Nucleus accumbens (tissue), 56 donors: ENCODE measurements at regions not wholly inside any gene's neighbourhood (a gene's known extent, or its start where the extent isn't known, plus 50 kb on each side); places are given as distances from the start of the nearest gene placed in this dataset.

Experiments
- DNase-seq, 56 donors: peaks; one replicate each; lab custom pipeline; 2025; lab: John Stamatoyannopoulos, UW

DNA sequence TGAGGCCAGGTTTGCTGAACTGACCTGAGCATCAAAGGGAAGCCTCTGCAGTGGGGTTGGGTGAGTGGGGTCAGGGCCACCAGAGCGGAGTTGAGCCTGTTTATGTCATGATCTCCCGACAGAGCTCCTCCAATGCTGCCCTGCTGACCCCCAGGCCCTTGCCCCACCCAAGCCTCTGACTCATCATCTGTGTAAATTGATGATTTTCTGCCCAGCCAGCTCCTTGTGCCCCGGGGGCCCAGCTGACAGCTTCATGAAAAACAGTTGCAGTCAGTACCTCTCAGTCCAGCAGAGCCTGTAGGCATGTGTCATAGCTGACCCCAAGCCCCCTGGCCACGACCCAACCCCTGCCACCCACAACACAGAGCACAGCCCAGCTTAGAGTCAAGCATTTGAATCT is 134.9 kb downstream of the CCT6B start:
- no peak for DNase-seq

GRCh38 chr17:34825884-34826283 is 135.4 kb downstream of the CCT6B start:
- DNase-seq: no peak

DNA sequence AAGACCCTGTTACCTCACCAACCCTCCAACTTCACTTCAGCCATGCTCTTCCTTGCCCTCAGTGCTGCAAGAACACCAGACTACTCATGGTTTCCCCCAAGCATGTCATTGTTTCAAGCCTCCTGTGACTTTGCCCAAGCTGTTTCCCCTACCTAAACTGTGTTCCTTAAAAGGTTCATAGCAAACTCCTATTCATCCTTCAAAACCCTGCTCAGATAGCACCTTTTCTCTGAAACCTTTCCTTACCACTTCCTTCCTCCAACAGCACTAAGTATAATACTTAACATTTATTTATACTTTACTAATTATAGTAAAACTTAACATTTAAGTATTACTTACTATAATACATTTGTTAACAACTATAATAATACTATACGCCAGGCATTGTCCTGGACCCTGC is 136.2 kb downstream of the CCT6B start:
- no peak for DNase-seq

GRCh38 chr17:34823023-34823422 is 138.2 kb downstream of the CCT6B start:
- DNase-seq: no peak

GRCh38 chr17:34822007-34822739 is 139.1 kb downstream of the CCT6B start:
- no peak for DNase-seq

GRCh38 chr17:34820922-34821321 is 140.3 kb downstream of the CCT6B start:
- no peak for DNase-seq

- DNase-seq: no peak
These were observed 140.9 kb downstream of the CCT6B start for GRCh38 chr17:34820248-34820801.

- no peak for DNase-seq
These were observed 143.8 kb downstream of the CCT6B start for GRCh38 chr17:34817252-34818035.

DNA sequence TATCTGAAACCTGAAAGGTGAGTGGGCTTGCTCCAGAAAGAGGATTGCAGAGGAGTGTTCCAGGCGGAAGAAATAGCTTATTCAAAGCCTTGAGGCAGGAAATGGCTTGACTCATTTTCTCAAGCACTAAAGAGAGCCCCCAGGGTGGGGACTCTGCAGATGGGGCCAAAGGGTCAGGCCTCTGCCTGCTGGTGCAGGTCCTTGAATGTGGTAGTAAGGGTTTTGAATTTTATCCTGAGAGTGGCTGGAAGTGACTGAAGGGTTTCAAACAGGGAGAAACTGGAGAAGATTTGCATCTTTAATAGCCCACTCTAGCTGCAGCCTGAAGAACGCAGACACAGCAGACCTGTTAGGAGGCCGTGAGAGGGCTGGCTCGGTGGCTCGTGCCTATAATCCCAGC is 144.4 kb downstream of the CCT6B start:
- no peak for DNase-seq

DNA sequence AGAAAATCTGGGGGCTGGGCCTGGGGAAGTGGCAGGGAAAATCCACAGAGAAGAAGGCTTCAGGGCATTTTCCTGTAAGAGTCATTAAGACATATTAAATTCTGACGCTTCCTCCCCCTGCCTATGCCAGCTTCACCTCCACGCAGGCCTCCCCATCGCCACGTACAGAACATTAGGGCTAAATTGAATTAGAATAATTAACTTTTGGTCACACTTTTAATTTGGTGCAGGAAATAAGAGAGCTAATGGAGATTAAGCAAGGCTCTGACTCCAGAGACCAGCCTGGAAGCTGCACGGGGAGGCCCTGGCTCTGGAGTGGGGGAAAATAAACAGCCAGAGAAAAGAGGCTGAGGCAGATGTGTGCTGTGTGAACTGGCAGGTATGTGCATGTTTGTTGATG is 148.0 kb downstream of the CCT6B start:
- no peak for DNase-seq

DNA sequence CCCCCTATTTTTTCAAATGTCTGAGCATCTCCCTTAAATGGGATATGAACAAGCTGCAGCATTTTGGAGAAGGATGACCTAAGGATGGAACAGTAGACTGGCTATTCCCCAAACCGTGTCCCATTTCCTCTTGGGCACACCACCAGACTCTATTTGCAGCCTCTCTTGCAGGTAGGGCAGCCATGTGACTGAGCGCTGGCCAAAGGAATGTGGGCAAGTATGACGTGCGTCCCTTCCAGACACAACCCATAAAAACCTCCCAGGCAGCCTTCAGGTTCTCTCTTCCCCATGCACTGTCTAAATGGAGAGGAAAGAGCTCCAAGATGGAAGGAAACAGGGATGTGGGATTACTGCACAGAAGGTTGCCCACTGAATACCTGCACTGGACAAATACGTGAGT is 149.7 kb downstream of the CCT6B start:
- no peak for DNase-seq

GRCh38 chr17:34800661-34801060 is 160.6 kb downstream of the CCT6B start:
- DNase-seq: no peak

DNA sequence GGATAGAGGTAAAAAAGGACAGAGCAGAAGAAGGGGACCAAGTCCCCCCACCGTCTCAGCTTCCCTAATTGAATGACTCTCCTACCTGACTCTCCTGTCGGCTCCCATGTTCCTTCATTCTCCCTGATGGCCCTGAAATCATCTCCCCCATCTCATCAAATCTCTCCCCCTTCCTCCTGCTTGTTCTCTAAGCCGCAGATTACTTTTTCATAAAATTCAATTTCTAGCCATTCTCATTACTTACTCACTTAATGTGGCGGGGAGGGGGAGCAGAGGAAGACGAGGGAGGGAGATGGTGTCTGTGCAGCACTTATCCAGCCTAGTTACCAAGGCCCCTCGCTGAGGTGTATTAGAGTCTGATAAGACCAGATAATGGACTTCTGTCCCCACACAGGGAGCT is 161.5 kb downstream of the CCT6B start:
- no peak for DNase-seq

DNA sequence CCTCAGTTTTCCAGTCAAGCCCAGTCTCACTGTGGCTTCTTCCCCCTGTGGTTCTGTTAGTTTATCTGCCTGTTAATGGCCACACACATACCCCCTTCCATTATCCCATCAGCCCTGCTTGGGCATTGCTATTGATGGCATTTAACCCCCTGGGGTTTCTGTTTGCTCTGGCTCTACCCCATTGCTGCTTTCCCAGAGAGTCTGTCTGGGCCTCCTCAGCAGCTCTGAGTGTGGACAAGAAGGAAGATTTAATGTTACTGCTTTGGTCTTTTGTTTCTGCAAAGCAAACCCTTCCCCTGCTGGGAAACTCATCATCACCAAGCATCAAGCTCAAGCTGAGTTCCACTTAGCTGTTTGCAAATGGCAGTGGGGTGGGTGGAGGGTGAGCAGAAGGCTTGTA is 162.7 kb downstream of the CCT6B start:
- no peak for DNase-seq

- DNase-seq: no peak
These were observed 163.5 kb downstream of the CCT6B start for GRCh38 chr17:34797720-34798119.

- no peak for DNase-seq
These were observed 167.9 kb downstream of the CCT6B start for GRCh38 chr17:34793231-34793908.

GRCh38 chr17:34788696-34789095 is 172.6 kb downstream of the CCT6B start:
- no peak for DNase-seq

GRCh38 chr17:34784526-34784925 is 176.7 kb downstream of the CCT6B start:
- no peak for DNase-seq

- no peak for DNase-seq
These were observed 179.0 kb downstream of the CCT6B start for GRCh38 chr17:34782271-34782670.

DNA sequence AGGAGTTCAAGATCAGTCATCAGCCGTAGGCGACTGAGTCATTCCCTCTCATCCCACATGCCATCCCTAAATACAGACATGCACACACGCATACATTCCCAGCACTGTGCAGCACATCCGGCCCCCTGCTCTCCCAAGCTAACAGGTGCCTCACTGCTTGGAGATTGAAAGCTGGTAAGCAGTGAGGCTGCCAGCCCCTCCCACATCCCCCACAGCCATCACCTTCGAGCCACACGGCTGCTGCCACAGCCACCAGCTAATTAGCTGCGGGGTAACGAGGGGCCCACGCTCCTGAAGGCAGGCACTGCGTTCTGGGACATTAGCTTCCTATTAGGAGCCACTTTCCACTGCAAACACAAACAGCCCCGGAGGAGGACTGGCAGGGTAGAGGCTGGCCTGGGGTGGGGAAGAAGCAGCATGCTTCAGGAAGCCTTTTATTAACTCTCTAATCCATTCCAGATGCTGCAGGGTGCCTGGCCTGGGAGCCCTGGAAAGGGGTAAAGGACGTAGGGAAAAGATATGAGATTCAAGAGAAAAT is 179.6 kb downstream of the CCT6B start:
- peak in 37 of 56 donors; percentile 3 to 83 (median 44) for DNase-seq

DNA sequence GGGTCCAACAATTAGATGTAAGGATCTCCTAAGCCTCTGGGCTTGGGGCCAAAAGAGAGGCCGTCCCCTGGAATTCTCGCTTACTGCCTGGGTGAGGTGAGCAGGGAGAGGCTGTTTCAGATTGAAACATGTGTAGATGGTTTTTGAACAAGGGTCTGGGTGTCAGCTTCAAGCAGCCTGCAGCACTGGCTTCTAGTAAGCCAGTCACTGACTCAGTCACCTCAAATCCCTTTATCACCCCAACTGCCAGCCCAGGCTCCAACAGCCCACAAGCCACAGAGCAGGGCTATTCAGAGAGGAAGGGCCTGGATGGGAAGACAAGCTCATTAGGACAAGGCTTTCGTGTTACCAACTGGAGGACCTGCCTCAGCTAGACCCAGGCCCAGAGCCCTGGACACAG is 180.2 kb downstream of the CCT6B start:
- no peak for DNase-seq
